ENCODE measurements at regions not wholly inside any gene's neighbourhood (a gene's known extent, or its start where the extent isn't known, plus 50 kb on each side); places are given as distances from the start of the nearest gene placed in this dataset.

GRCh38 chr15:93282808-93283207, 193.8 kb upstream of the RGMA start:
- no peak overlapping the region for H2BK12ac ChIP-seq (ENCODE audit: low read depth, low read length)
- H3K27ac ChIP-seq (ENCODE audit: low read depth, low read length), result no peak overlapping the region
- H2AK5ac ChIP-seq (ENCODE audit: low read depth, low read length), result no peak overlapping the region
- peaks cover 0 to 5% (median 0%) of the 10 kb centered on the region in 4 experiments; a peak in 1 of 7 replicates for H3K27me3 ChIP-seq (replicated peaks in 1 of 4; ENCODE audit: control insufficient read depth in 3 of 4, extremely low read depth in 1 of 4, insufficient read depth in 3 of 4, low read length in 3 of 4)
- no peak overlapping the region; the same call in 1 of the 2 replicates for H2BK20ac ChIP-seq (ENCODE audit: low read length)
- H3K79me2 ChIP-seq (ENCODE audit: control insufficient read depth in 1 of 2, insufficient read depth in 2 of 2, low read length in 2 of 2), result no peaks in the 10 kb centered on the region
- H3K4me3 ChIP-seq (ENCODE audit: extremely low read depth in 1 of 4, insufficient read depth in 2 of 4, low read depth in 3 of 4, low read length in 4 of 4), result no peak overlapping the region
- H3K4me1 ChIP-seq (replicated peaks in 1 of 4; ENCODE audit: control insufficient read depth in 3 of 4, insufficient read depth in 4 of 4, low read length in 3 of 4), result peaks cover 3 to 14% (median 9%) of the 10 kb centered on the region in 4 experiments; a peak in 6 of 7 replicates
- no peak overlapping the region for H3K4ac ChIP-seq (replicated peaks; ENCODE audit: insufficient read length, low read depth, low read length)
- DNase-seq (ENCODE audit: low read depth in 1 of 2, low spot score in 2 of 2), result no peak
- no peak overlapping the region for H4K5ac ChIP-seq (ENCODE audit: insufficient read length, low read depth, low read length)
- POLR2A ChIA-PET (ENCODE audit: partially characterized antibody), result no interaction called here
- no peak for FAIRE-seq
- no peaks in the 10 kb centered on the region for H3K36me3 ChIP-seq (ENCODE audit: control insufficient read depth in 2 of 4, insufficient read depth in 4 of 4, low read length in 3 of 4)
- CTCF ChIA-PET (ENCODE audit: partially characterized antibody), result no interaction called here
- H3K14ac ChIP-seq (ENCODE audit: insufficient read length), result no peak overlapping the region
- no peak overlapping the region for H2BK15ac ChIP-seq (ENCODE audit: low read length)
- H2BK120ac ChIP-seq (replicated peaks; ENCODE audit: low read depth, low read length), result no peak overlapping the region
- 86% methylated on average over 3 of the region's 3 CpGs; no CpG with 5 or more reads in 1 of the 2 experiments for WGBS, 2 experiments (ENCODE audit: extremely low coverage in 1 of 2, insufficient coverage in 1 of 2, insufficient read length in 1 of 2, insufficient replicate concordance in 2 of 2, low coverage in 1 of 2, low lambda C conversion rate in 2 of 2, missing lambda C conversion rate in 1 of 2)
- no peaks in the 10 kb centered on the region for H3K23me2 ChIP-seq (ENCODE audit: low read depth, low read length)
- H3K9me3 ChIP-seq (ENCODE audit: insufficient read depth in 2 of 2, low read depth in 1 of 2, low read length in 1 of 2), result no peaks in the 10 kb centered on the region
- H3K9ac ChIP-seq (replicated peaks in 1 of 4; ENCODE audit: extremely low read depth in 1 of 4, low read depth in 3 of 4, low read length in 3 of 4), result no peak overlapping the region
- H4K91ac ChIP-seq (replicated peaks; ENCODE audit: insufficient read length, low read length), result no peak overlapping the region
- no peak overlapping the region for H4K8ac ChIP-seq (ENCODE audit: extremely low read depth, insufficient read depth, low read length)
- H3K79me1 ChIP-seq (ENCODE audit: low read depth, low read length), result no peaks in the 10 kb centered on the region
- no peak overlapping the region for H3K4me2 ChIP-seq (ENCODE audit: insufficient read depth in 1 of 2, low read depth in 2 of 2, low read length in 2 of 2)
- H2BK5ac ChIP-seq (ENCODE audit: low read depth, low read length), result no peak overlapping the region
- H3K18ac ChIP-seq (ENCODE audit: extremely low read depth, low read length), result no peak overlapping the region
- no peak overlapping the region for H3K23ac ChIP-seq (ENCODE audit: insufficient read length)
- no peaks in the 10 kb centered on the region for H4K20me1 ChIP-seq (replicated peaks in 1 of 2; ENCODE audit: control insufficient read depth in 1 of 2, insufficient read depth in 2 of 2, low read length in 2 of 2)
- no peak overlapping the region for H3K56ac ChIP-seq (replicated peaks; ENCODE audit: insufficient read length, low read depth, low read length)
- no peak overlapping the region for H2AFZ ChIP-seq (ENCODE audit: low read length)
- TF ChIP-seq RFX5 (IDR thresholded peaks at IDR 0.05; ENCODE audit: borderline replicate concordance, low read depth, low read length) (no peak), CHD2 (IDR thresholded peaks at IDR 0.05; ENCODE audit: low read length) (no peak), RNF2 (IDR thresholded peaks at IDR 0.05; ENCODE audit: borderline replicate concordance, low read depth, low read length, missing control alignments, poor library complexity, severe bottlenecking) (no peak), FOSL1 (IDR thresholded peaks at IDR 0.05; ENCODE audit: insufficient read depth, low read depth, low read length) (no peak), ZNF274 (IDR thresholded peaks at IDR 0.05; ENCODE audit: borderline replicate concordance, extremely low read depth, low read length) (no peak), SP2 (IDR thresholded peaks at IDR 0.05; ENCODE audit: low read length) (no peak), JUN (IDR thresholded peaks at IDR 0.05; ENCODE audit: low read depth, low read length) (no peak)

Data from H1 (cell line).